K562 (cell line): ENCODE measurements at regions not wholly inside any gene's neighbourhood (a gene's known extent, or its start where the extent isn't known, plus 50 kb on each side); places are given as distances from the start of the nearest gene placed in this dataset.

Experiments
- ELF1 ChIP-seq: fragments of 200-800 bp; sonication (Bioruptor generic); IDR thresholded peaks from 2 replicates; pipeline ENCODE4 v1.6.1; 2016; ENCODE audit warnings: missing genetic modification characterization, missing compliant biosample characterization
- GTF2E2 ChIP-seq: fragments of 200-800 bp; sonication (Bioruptor generic); IDR thresholded peaks from 2 replicates; pipeline ENCODE4 v1.6.1; 2016; ENCODE audit warnings: missing genetic modification characterization, missing compliant biosample characterization
- IRF2 ChIP-seq: sonication (generic); formaldehyde crosslinking; IDR thresholded peaks from 2 replicates; pipeline ENCODE4 v1.8.1; 2022; ENCODE audit warnings: mild to moderate bottlenecking, missing genetic modification reagents
- KAT8 ChIP-seq: fragments of 450-650 bp; IDR thresholded peaks from 2 replicates; pipeline ENCODE4 v1.6.1; 2016; ENCODE audit warnings: low read depth, mild to moderate bottlenecking
- ZBTB7A ChIP-seq: IDR thresholded peaks from 2 replicates; pipeline ENCODE4 v1.6.1; 2011; ENCODE audit warnings: low read depth, mild to moderate bottlenecking, low read length, moderate library complexity, borderline replicate concordance; ENCODE audit not compliant: control insufficient read depth
- TF ChIP-seq, protein P1 (sequence below): IDR thresholded peaks from 3 replicates; pipeline ENCODE4 v1.6.1; 2011; ENCODE audit warnings: borderline replicate concordance, mild to moderate bottlenecking; ENCODE audit not compliant: insufficient read length, insufficient read depth
- TF ChIP-seq, protein P2 (sequence below): sonication (generic); formaldehyde crosslinking; IDR thresholded peaks from 2 replicates; pipeline ENCODE4 v1.8.1; 2023; ENCODE audit warnings: mild to moderate bottlenecking, missing genetic modification reagents

DNA sequence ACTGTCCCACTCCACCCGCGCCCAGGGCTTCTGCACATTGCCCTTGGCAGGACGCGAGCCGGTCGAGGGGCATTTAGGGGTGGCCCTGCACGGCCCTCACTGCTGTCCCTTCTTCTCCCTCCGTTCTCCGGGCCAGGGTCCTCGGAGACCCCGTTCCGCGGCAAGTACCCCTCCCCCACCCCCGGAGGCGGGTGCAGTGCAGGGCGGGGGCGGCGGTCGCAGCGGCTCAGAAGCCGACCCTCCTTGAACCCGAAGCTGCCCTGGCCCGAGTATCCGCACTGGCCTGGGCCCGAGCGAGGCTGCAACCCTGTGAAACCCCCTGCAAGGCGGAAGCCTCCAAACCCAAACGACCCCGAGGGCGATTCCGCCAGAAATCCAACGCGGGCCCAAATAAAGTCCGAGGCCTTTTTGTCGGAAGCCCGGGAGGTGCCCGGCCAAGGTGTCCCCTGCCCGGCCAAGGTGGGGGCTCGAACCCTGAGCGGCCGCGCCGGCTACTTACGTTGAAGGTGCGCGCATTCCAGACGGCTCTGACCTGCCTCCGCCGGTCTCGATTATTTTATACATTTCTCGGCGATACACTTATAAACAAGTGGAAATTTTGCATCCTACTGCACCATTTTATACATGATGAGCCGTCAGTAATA, 53.1 kb upstream of the TMEM33 start (continued):
- TF ChIP-seq, protein P1, sequence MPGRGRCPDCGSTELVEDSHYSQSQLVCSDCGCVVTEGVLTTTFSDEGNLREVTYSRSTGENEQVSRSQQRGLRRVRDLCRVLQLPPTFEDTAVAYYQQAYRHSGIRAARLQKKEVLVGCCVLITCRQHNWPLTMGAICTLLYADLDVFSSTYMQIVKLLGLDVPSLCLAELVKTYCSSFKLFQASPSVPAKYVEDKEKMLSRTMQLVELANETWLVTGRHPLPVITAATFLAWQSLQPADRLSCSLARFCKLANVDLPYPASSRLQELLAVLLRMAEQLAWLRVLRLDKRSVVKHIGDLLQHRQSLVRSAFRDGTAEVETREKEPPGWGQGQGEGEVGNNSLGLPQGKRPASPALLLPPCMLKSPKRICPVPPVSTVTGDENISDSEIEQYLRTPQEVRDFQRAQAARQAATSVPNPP: no peak
- TF ChIP-seq ELF1 (tag) (no peak), KAT8 (no peak), ZBTB7A (no peak), IRF2 (CRISPR knock-in tag) (no peak), GTF2E2 (no peak)
- TF ChIP-seq, protein P2, sequence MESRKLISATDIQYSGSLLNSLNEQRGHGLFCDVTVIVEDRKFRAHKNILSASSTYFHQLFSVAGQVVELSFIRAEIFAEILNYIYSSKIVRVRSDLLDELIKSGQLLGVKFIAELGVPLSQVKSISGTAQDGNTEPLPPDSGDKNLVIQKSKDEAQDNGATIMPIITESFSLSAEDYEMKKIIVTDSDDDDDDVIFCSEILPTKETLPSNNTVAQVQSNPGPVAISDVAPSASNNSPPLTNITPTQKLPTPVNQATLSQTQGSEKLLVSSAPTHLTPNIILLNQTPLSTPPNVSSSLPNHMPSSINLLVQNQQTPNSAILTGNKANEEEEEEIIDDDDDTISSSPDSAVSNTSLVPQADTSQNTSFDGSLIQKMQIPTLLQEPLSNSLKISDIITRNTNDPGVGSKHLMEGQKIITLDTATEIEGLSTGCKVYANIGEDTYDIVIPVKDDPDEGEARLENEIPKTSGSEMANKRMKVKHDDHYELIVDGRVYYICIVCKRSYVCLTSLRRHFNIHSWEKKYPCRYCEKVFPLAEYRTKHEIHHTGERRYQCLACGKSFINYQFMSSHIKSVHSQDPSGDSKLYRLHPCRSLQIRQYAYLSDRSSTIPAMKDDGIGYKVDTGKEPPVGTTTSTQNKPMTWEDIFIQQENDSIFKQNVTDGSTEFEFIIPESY (CRISPR knock-in tag): no peak
